ENCODE measurements at regions not wholly inside any gene's neighbourhood (a gene's known extent, or its start where the extent isn't known, plus 50 kb on each side); places are given as distances from the start of the nearest gene placed in this dataset.

- TF ChIP-seq CCNT2 (IDR thresholded peaks at IDR 0.05; ENCODE audit: borderline replicate concordance, extremely low read depth, insufficient read length, low read depth, low read length) (no peak), HLTF (IDR thresholded peaks at IDR 0.05) (no peak), HIVEP1 (CRISPR knock-in tag; IDR thresholded peaks at IDR 0.05) (no peak), ZNF75A (CRISPR knock-in tag; IDR thresholded peaks at IDR 0.05) (no peak), ZNF280A (IDR thresholded peaks at IDR 0.05; ENCODE audit: low read depth, partially characterized antibody) (no peak), ZNF184 (CRISPR knock-in tag; IDR thresholded peaks at IDR 0.05) (no peak), MTA1 (IDR thresholded peaks at IDR 0.05; ENCODE audit: borderline replicate concordance) (no peak), SRSF1 (IDR thresholded peaks at IDR 0.05; ENCODE audit: low read depth, low read length) (no peak)
Observed at GRCh38 chr1:232477728-232478127, 152.2 kb downstream of the SIPA1L2 start (continued).

- H4K20me1 ChIP-seq (replicated peaks; ENCODE audit: control insufficient read depth, insufficient read depth, low read length) = no peaks in the 10 kb centered on the region
- no peaks in the 10 kb centered on the region for H3K27me3 ChIP-seq (ENCODE audit: control insufficient read depth in 2 of 2, insufficient read depth in 2 of 2, low read length in 2 of 2)
- no peaks in the 10 kb centered on the region for H3K4me1 ChIP-seq (replicated peaks in 1 of 2; ENCODE audit: control insufficient read depth in 2 of 2, insufficient read depth in 2 of 2, low read length in 2 of 2)
- intact Hi-C loops (cut with micrococcal nuclease) = no loop called here
- DNase-seq (ENCODE audit: extremely low read depth in 1 of 4, low spot score in 3 of 4) (no peak), ATAC-seq (no peak), FAIRE-seq (no peak)
- WGBS (ENCODE audit: insufficient coverage, low coverage, missing lambda C conversion rate) = 3% methylated on average over 2 of the region's 2 CpGs
- no peaks in the 10 kb centered on the region for H3K79me2 ChIP-seq (ENCODE audit: control insufficient read depth, insufficient read depth, low read length)
- H3K4me2 ChIP-seq (ENCODE audit: insufficient read depth, low read length) = no peak overlapping the region
- no peaks in the 10 kb centered on the region for H3K36me3 ChIP-seq (ENCODE audit: control insufficient read depth, insufficient read depth, low read length)
- no peaks in the 10 kb centered on the region for H3K9me3 ChIP-seq (replicated peaks; ENCODE audit: control insufficient read depth, insufficient read depth, low read depth, low read length)
- no peak overlapping the region for H2AFZ ChIP-seq (ENCODE audit: low read depth, low read length)
- no peak overlapping the region for H3K27ac ChIP-seq (ENCODE audit: extremely low read depth, low read depth, low read length)
- ChIA-PET POLR2A (no interaction called here), CTCF (ENCODE audit: low intra/inter-chr PET ratio) (no interaction called here)
- no peak overlapping the region for H3K4me3 ChIP-seq
- in situ Hi-C loops (cut with MboI) = no loop called here
- no TSS peak for BruUV-seq (replicated peaks)
- no peaks in the 10 kb centered on the region for H3K9me1 ChIP-seq (ENCODE audit: control insufficient read depth, insufficient read depth, low read length)
- H3K9ac ChIP-seq (ENCODE audit: insufficient read depth in 1 of 2, low read depth in 2 of 2, low read length in 2 of 2) = no peak overlapping the region
- TF ChIP-seq TRIM24 (IDR thresholded peaks at IDR 0.05) (no peak), CBX3 (IDR thresholded peaks at IDR 0.05; ENCODE audit: borderline replicate concordance in 1 of 2, low read length in 2 of 2) (no peak), TEAD4 (IDR thresholded peaks at IDR 0.05; ENCODE audit: low read length) (no peak), TEAD4 (CRISPR knock-in tag; IDR thresholded peaks at IDR 0.05; ENCODE audit: borderline replicate concordance) (no peak), NCOR1 (IDR thresholded peaks at IDR 0.05) (no peak), PKNOX1 (IDR thresholded peaks at IDR 0.05) (no peak), GABPB1 (CRISPR knock-in tag; IDR thresholded peaks at IDR 0.05) (no peak), RBM39 (optimal IDR thresholded peaks at IDR 0.05; ENCODE audit: low read depth, low read length) (no peak), TRIM28 (IDR thresholded peaks at IDR 0.05) (no peak), KLF13 (tag; IDR thresholded peaks at IDR 0.05; ENCODE audit: borderline replicate concordance, low read depth) (no peak), ZSCAN32 (CRISPR knock-in tag; IDR thresholded peaks at IDR 0.05) (no peak), CBX1 (IDR thresholded peaks at IDR 0.05; ENCODE audit: low read depth) (no peak)
Observed at GRCh38 chr1:232476538-232476950, 153.4 kb downstream of the SIPA1L2 start.

All from K562 (cell line).